HG03139 (cell line): ENCODE measurements at regions not wholly inside any gene's neighbourhood (a gene's known extent, or its start where the extent isn't known, plus 50 kb on each side); places are given as distances from the start of the nearest gene placed in this dataset.
"Not testable (repeated sequence)": the region's sequence is repeated elsewhere in the genome, so short reads cannot be mapped to it uniquely, and the experiment has no call there.

Experiments used
- ATAC-seq: cut with Tn5 transposase; IDR thresholded peaks from one replicate; pipeline ENCODE4 v1.9.1; 2021; ENCODE audit not compliant: unreplicated experiment

- ATAC-seq, result no peak
Observed at GRCh38 chr12:131408036-131408365, 302.9 kb upstream of the SFSWAP start.

- ATAC-seq, result no peak
Observed at GRCh38 chr12:131408484-131408883, 302.4 kb upstream of the SFSWAP start.

- no peak for ATAC-seq
Observed at GRCh38 chr12:131409211-131409610, 301.7 kb upstream of the SFSWAP start.

- not testable (repeated sequence) for ATAC-seq
Observed at GRCh38 chr12:131411827-131412226, 299.1 kb upstream of the SFSWAP start.

GRCh38 chr12:131413006-131413405 is 297.9 kb upstream of the SFSWAP start:
- no peak for ATAC-seq

GRCh38 chr12:131413471-131413870 is 297.4 kb upstream of the SFSWAP start:
- no peak for ATAC-seq

- not testable (repeated sequence) for ATAC-seq
Observed at GRCh38 chr12:131414155-131414922, 296.6 kb upstream of the SFSWAP start.

GRCh38 chr12:131415781-131416180 is 295.1 kb upstream of the SFSWAP start:
- no peak for ATAC-seq

GRCh38 chr12:131418121-131418520 is 292.8 kb upstream of the SFSWAP start:
- ATAC-seq, result no peak

- no peak for ATAC-seq
Observed at GRCh38 chr12:131418884-131419283, 292.0 kb upstream of the SFSWAP start.

- no peak for ATAC-seq
Observed at GRCh38 chr12:131420867-131421447, 289.9 kb upstream of the SFSWAP start.

- no peak for ATAC-seq
Observed at GRCh38 chr12:131421509-131422186, 289.2 kb upstream of the SFSWAP start.

- no peak for ATAC-seq
Observed at GRCh38 chr12:131422187-131422520, 288.7 kb upstream of the SFSWAP start.

GRCh38 chr12:131422744-131423143 is 288.1 kb upstream of the SFSWAP start:
- no peak for ATAC-seq

- no peak for ATAC-seq
Observed at GRCh38 chr12:131424270-131424669, 286.6 kb upstream of the SFSWAP start.

GRCh38 chr12:131425112-131426075 is 285.5 kb upstream of the SFSWAP start:
- no peak for ATAC-seq

GRCh38 chr12:131428091-131428685 is 282.7 kb upstream of the SFSWAP start:
- ATAC-seq, result no peak

- not testable (repeated sequence) for ATAC-seq
Observed at GRCh38 chr12:131429221-131429620, 281.7 kb upstream of the SFSWAP start.

GRCh38 chr12:131429697-131430096 is 281.2 kb upstream of the SFSWAP start:
- not testable (repeated sequence) for ATAC-seq

- ATAC-seq, result no peak
Observed at GRCh38 chr12:131430158-131430742, 280.6 kb upstream of the SFSWAP start.
